IMR-90 (cell line): ENCODE measurements at regions not wholly inside any gene's neighbourhood (a gene's known extent, or its start where the extent isn't known, plus 50 kb on each side); places are given as distances from the start of the nearest gene placed in this dataset.

Source experiments
- ATAC-seq: fragments of 200-7000 bp; cut with Tn5 transposase; 2 replicates; pipeline ENCODE4 v1.9.1; 2020; ENCODE audit warnings: low read depth, mild to moderate bottlenecking, moderate library complexity
- BruUV-seq: library from RNA; stranded (reverse); fragments of 400-500 nt; replicated peaks from 2 replicates; lab custom pipeline; 2021; lab: Mats Ljungman, UMichigan
- CTCF ChIA-PET: fragments of 300-600 bp; formaldehyde crosslinking; extraction: SDS; loops from one replicate; lab custom pipeline; 2021; ENCODE audit warnings: antibody characterized with exemption; lab: Yijun Ruan, JAX
- POLR2A ChIA-PET: fragments of 300-600 bp; sonication (Branson Sonifier 250); formaldehyde crosslinking; loops from one replicate; lab custom pipeline; 2022; ENCODE audit warnings: antibody characterized with exemption; ENCODE audit not compliant: unreplicated experiment; lab: Charles Lee
- DNase-seq: peaks from one replicate; pipeline ENCODE4 v3.0.0; 2013
- H2AFZ ChIP-seq: replicated peaks from 2 replicates; pipeline ENCODE3; 2013; ENCODE audit warnings: low read length, mild to moderate bottlenecking; ENCODE audit not compliant: poor library complexity
- H2AK5ac ChIP-seq: 2 replicates; pipeline ENCODE4 v1.6.1; 2013; ENCODE audit warnings: low read depth, low read length, inconsistent platforms
- H2AK9ac ChIP-seq: replicated peaks from 2 replicates; pipeline ENCODE3; 2013; ENCODE audit warnings: mild to moderate bottlenecking, low read depth, low read length, moderate library complexity; ENCODE audit not compliant: poor library complexity
- H2BK120ac ChIP-seq: 2 replicates; pipeline ENCODE4 v1.6.1; 2013; ENCODE audit warnings: low read depth, low read length, inconsistent platforms
- H2BK15ac ChIP-seq: 3 replicates; pipeline ENCODE4 v1.6.1; 2013; ENCODE audit warnings: low read depth, low read length, inconsistent platforms
- H2BK20ac ChIP-seq: 2 replicates; pipeline ENCODE4 v1.6.1; 2013; ENCODE audit warnings: low read depth, mild to moderate bottlenecking, inconsistent platforms, low read length, moderate library complexity
- H2BK5ac ChIP-seq: 2 replicates; pipeline ENCODE4 v1.6.1; 2013; ENCODE audit warnings: mild to moderate bottlenecking, low read depth, low read length, inconsistent platforms; ENCODE audit not compliant: poor library complexity, severe bottlenecking
- H3K14ac ChIP-seq: replicated peaks from 2 replicates; pipeline ENCODE4 v1.6.1; 2013; ENCODE audit warnings: low read depth, low read length, inconsistent platforms
- H3K18ac ChIP-seq: 2 replicates; pipeline ENCODE4 v1.6.1; 2013; ENCODE audit warnings: low read depth, low read length, control low read depth
- H3K23ac ChIP-seq: 2 replicates; pipeline ENCODE4 v1.6.1; 2013; ENCODE audit warnings: low read depth, low read length, inconsistent platforms
- H3K27ac ChIP-seq: 2 replicates; pipeline ENCODE4 v1.5.1; 2013; ENCODE audit warnings: mild to moderate bottlenecking, control low read depth, low read length; ENCODE audit not compliant: insufficient read depth
- H3K27me3 ChIP-seq: 2 replicates; pipeline ENCODE4 v1.6.1; 2013; ENCODE audit warnings: low read length; ENCODE audit not compliant: control insufficient read depth, insufficient read depth
- H3K36me3 ChIP-seq: 2 replicates; pipeline ENCODE4 v1.6.1; 2013; ENCODE audit warnings: low read length, mixed read lengths; ENCODE audit not compliant: control insufficient read depth, insufficient read depth
- H3K4ac ChIP-seq: 2 replicates; pipeline ENCODE4 v1.6.1; 2013; ENCODE audit warnings: low read depth, low read length, inconsistent platforms
- H3K4me1 ChIP-seq: 2 replicates; pipeline ENCODE4 v1.6.1; 2013; ENCODE audit warnings: low read length, mixed read lengths; ENCODE audit not compliant: control insufficient read depth, insufficient read depth
- H3K4me2 ChIP-seq: 2 replicates; pipeline ENCODE4 v1.6.1; 2013; ENCODE audit warnings: low read depth, mild to moderate bottlenecking, control low read depth, low read length, moderate library complexity
- H3K4me3 ChIP-seq: 2 replicates; pipeline ENCODE4 v1.5.1; 2013; ENCODE audit warnings: low read depth, mild to moderate bottlenecking, control low read depth, low read length, moderate library complexity; ENCODE audit not compliant: insufficient read depth
- H3K56ac ChIP-seq: 2 replicates; pipeline ENCODE4 v1.6.1; 2013; ENCODE audit warnings: low read length, inconsistent platforms; ENCODE audit not compliant: insufficient read depth; ENCODE audit errors: extremely low read depth
- H3K79me1 ChIP-seq, 2 experiments: 2 replicates each; pipeline ENCODE4 v1.6.1; 2013; ENCODE audit warnings: low read length in 2 of 2, inconsistent platforms in 1 of 2, low read depth in 1 of 2
- H3K9ac ChIP-seq: 2 replicates; pipeline ENCODE4 v1.6.1; 2013; ENCODE audit warnings: low read depth, low read length, control low read depth
- H3K9me1 ChIP-seq: 2 replicates; pipeline ENCODE4 v1.6.1; 2013; ENCODE audit warnings: low read length, inconsistent platforms; ENCODE audit not compliant: insufficient read depth
- H3K9me3 ChIP-seq: 2 replicates; pipeline ENCODE4 v1.6.1; 2013; ENCODE audit warnings: low read length; ENCODE audit not compliant: control insufficient read depth, insufficient read depth
- H4K20me1 ChIP-seq: 2 replicates; pipeline ENCODE4 v1.6.1; 2013; ENCODE audit warnings: low read length, inconsistent platforms; ENCODE audit not compliant: insufficient read depth
- H4K5ac ChIP-seq: 2 replicates; pipeline ENCODE4 v1.6.1; 2013; ENCODE audit warnings: mild to moderate bottlenecking, low read depth, low read length, control low read depth
- H4K8ac ChIP-seq, 2 experiments: 2 replicates each; pipeline ENCODE4 v1.6.1; 2013; ENCODE audit warnings: low read depth in 2 of 2, low read length in 2 of 2, control low read depth in 1 of 2, inconsistent platforms in 1 of 2
- H4K91ac ChIP-seq: 2 replicates; pipeline ENCODE4 v1.6.1; 2013; ENCODE audit warnings: low read depth, low read length, inconsistent platforms; ENCODE audit not compliant: insufficient read depth
- BHLHE40 ChIP-seq: fragments of 150-350 bp; IDR thresholded peaks from 2 replicates; pipeline ENCODE4 v1.6.1; 2016; ENCODE audit warnings: mild to moderate bottlenecking, low read depth, low read length
- CEBPB ChIP-seq: IDR thresholded peaks from 2 replicates; pipeline ENCODE4 v1.6.1; 2012; ENCODE audit warnings: low read depth, low read length, improper control_type of control experiment
- CHD1 ChIP-seq: IDR thresholded peaks from 2 replicates; pipeline ENCODE4 v1.6.1; 2012; ENCODE audit warnings: low read depth, low read length, improper control_type of control experiment
- FOS ChIP-seq: fragments of 150-350 bp; IDR thresholded peaks from 2 replicates; pipeline ENCODE4 v1.6.1; 2016; ENCODE audit warnings: low read depth, low read length
- MAFK ChIP-seq: IDR thresholded peaks from 2 replicates; pipeline ENCODE4 v1.6.1; 2012; ENCODE audit warnings: low read depth, low read length, improper control_type of control experiment
- MAZ ChIP-seq: IDR thresholded peaks from 2 replicates; pipeline ENCODE4 v1.6.1; 2012; ENCODE audit warnings: low read depth, mild to moderate bottlenecking, low read length, improper control_type of control experiment, moderate library complexity, borderline replicate concordance
- MXI1 ChIP-seq: IDR thresholded peaks from 2 replicates; pipeline ENCODE4 v1.6.1; 2012; ENCODE audit warnings: low read depth, mild to moderate bottlenecking, low read length, moderate library complexity, borderline replicate concordance
- NFE2L2 ChIP-seq: fragments of 150-350 bp; IDR thresholded peaks from 2 replicates; pipeline ENCODE4 v1.6.1; 2016; ENCODE audit warnings: low read depth, mild to moderate bottlenecking, low read length
- POLR2A ChIP-seq: IDR thresholded peaks from 2 replicates; pipeline ENCODE4 v1.6.1; 2012; ENCODE audit warnings: mild to moderate bottlenecking, low read depth, low read length
- RAD21 ChIP-seq: IDR thresholded peaks from 2 replicates; pipeline ENCODE4 v1.6.1; 2012; ENCODE audit warnings: low read length, improper control_type of control experiment
- RCOR1 ChIP-seq: IDR thresholded peaks from 2 replicates; pipeline ENCODE4 v1.6.1; 2012; ENCODE audit warnings: mild to moderate bottlenecking, low read length, improper control_type of control experiment; ENCODE audit not compliant: insufficient replicate concordance
- RFX5 ChIP-seq: IDR thresholded peaks from 2 replicates; pipeline ENCODE4 v1.8.0; 2012; ENCODE audit warnings: low read depth, mild to moderate bottlenecking, low read length, moderate library complexity
- SMC3 ChIP-seq: fragments of 150-350 bp; IDR thresholded peaks from 2 replicates; pipeline ENCODE4 v1.6.1; 2016; ENCODE audit warnings: low read depth, mild to moderate bottlenecking, antibody characterized with exemption, low read length, moderate library complexity
- WGBS, 2 experiments: methylation state at CpG; one replicate each; pipeline versions ENCODE4 v1.1.5 to v1.1.7; 2013; ENCODE audit warnings: missing lambda C conversion rate in 2 of 2; ENCODE audit not compliant: insufficient read length in 1 of 2; ENCODE audit errors: extremely low coverage in 2 of 2; 5-methylcytosine and 5-hydroxymethylcytosine counted together
- dilution Hi-C: fragments of 300-500 bp; cut with HindIII; formaldehyde crosslinking; loops from one replicate; pipeline ENCODE4 v1.14.3; 2018; ENCODE audit warnings: low sequenced_read_pairs; ENCODE audit not compliant: unreplicated experiment
- in situ Hi-C: fragments of 300-500 bp; cut with MboI; formaldehyde crosslinking; loops from 3 replicates; pipeline ENCODE4 v1.14.3; 2019; ENCODE audit warnings: low sequenced_read_pairs, inconsistent platforms, mixed read lengths
- intact Hi-C: fragments of 100-400 bp; cut with micrococcal nuclease; formaldehyde crosslinking; loops from 2 replicates; pipeline ENCODE4 v1.10.0; 2022
- TF ChIP-seq, protein P1 (sequence below): conservative IDR thresholded peaks from 2 replicates; pipeline ENCODE4 v1.5.1; 2012; ENCODE audit warnings: mild to moderate bottlenecking, low read depth, low read length, improper control_type of control experiment
- TF ChIP-seq, protein P2 (sequence below): fragments of 150-350 bp; IDR thresholded peaks from 2 replicates; pipeline ENCODE4 v1.6.1; 2017; ENCODE audit warnings: mild to moderate bottlenecking, antibody characterized with exemption, low read length, low read depth
- TF ChIP-seq, protein P3 (sequence below): fragments of 150-350 bp; IDR thresholded peaks from 2 replicates; pipeline ENCODE4 v1.6.1; 2016; ENCODE audit warnings: low read depth, mild to moderate bottlenecking, low read length, moderate library complexity, borderline replicate concordance

DNA sequence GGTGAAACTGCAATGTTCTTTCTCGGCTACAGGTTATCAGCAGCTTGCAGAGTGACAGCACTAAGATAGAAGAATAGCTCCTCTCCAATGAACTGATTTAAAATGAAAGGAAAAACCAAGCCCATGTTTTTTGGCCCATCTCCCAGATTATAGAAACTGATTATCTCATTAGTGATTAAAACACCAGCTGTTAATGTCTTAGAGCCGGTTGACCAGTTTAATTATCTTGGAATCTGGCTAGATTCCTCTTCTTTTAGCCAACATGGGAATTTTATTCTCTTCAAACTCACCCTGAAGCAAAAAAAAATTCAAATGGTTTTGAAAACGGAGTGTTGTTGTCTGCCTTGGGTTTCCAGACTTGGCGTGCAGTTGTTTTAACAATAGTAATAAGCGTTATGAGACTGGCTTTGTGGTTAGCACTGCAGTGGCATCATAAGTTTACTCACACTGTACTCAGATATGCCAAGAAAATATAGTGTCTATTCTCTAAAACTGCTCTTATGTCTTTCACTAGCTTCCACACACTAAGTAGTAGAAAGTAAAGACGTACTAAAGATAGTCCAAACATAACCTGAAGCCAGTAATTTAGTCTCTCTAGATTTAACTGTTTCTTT, 665.3 kb downstream of the STK39 start:
- Histone ChIP-seq H3K4me1 (no peaks in the 10 kb centered on the region), H4K8ac (no peak overlapping the region), H3K4me3 (no peak overlapping the region), H2BK120ac (no peak overlapping the region), H3K18ac (no peak overlapping the region), H3K27ac (no peak overlapping the region), H3K9ac (no peak overlapping the region), H2AFZ (no peak overlapping the region), H4K5ac (no peak overlapping the region), H3K14ac (no peak overlapping the region), H3K27me3 (no peaks in the 10 kb centered on the region), H3K36me3 (no peaks in the 10 kb centered on the region), H3K56ac (no peak overlapping the region), H3K23ac (no peak overlapping the region), H2AK5ac (no peak overlapping the region), H3K4ac (no peak overlapping the region), H2BK20ac (no peak overlapping the region), H3K4me2 (no peak overlapping the region), H2BK5ac (no peak overlapping the region), H3K9me1 (no peaks in the 10 kb centered on the region), H2BK15ac (no peak overlapping the region), H3K79me1 (no peaks in the 10 kb centered on the region), H3K9me3 (no peaks in the 10 kb centered on the region), H2AK9ac (no peak overlapping the region), H4K20me1 (no peaks in the 10 kb centered on the region), H4K91ac (no peak overlapping the region)
- ChIA-PET CTCF (interaction anchor here (0.6 to 1.4 kb wide), 2 partner anchors 32 to 536 kb away, joined by 3 to 4 read pairs; no protein-coding TSS in a partner anchor), POLR2A (no interaction called here)
- no peak; the same call in 1 of the 2 replicates for ATAC-seq
- no peak for TF ChIP-seq NFE2L2
- no peak for TF ChIP-seq CHD1
- TF ChIP-seq POLR2A: no peak
- TF ChIP-seq, protein P1, sequence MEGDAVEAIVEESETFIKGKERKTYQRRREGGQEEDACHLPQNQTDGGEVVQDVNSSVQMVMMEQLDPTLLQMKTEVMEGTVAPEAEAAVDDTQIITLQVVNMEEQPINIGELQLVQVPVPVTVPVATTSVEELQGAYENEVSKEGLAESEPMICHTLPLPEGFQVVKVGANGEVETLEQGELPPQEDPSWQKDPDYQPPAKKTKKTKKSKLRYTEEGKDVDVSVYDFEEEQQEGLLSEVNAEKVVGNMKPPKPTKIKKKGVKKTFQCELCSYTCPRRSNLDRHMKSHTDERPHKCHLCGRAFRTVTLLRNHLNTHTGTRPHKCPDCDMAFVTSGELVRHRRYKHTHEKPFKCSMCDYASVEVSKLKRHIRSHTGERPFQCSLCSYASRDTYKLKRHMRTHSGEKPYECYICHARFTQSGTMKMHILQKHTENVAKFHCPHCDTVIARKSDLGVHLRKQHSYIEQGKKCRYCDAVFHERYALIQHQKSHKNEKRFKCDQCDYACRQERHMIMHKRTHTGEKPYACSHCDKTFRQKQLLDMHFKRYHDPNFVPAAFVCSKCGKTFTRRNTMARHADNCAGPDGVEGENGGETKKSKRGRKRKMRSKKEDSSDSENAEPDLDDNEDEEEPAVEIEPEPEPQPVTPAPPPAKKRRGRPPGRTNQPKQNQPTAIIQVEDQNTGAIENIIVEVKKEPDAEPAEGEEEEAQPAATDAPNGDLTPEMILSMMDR: no peak
- TF ChIP-seq MAFK: no peak
- no peak for TF ChIP-seq RFX5
- TF ChIP-seq RCOR1: no peak
- TF ChIP-seq, protein P2, sequence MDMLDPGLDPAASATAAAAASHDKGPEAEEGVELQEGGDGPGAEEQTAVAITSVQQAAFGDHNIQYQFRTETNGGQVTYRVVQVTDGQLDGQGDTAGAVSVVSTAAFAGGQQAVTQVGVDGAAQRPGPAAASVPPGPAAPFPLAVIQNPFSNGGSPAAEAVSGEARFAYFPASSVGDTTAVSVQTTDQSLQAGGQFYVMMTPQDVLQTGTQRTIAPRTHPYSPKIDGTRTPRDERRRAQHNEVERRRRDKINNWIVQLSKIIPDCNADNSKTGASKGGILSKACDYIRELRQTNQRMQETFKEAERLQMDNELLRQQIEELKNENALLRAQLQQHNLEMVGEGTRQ: no peak
- TF ChIP-seq MAZ: no peak
- TF ChIP-seq CEBPB: no peak
- TF ChIP-seq BHLHE40: no peak
- TF ChIP-seq, protein P3, sequence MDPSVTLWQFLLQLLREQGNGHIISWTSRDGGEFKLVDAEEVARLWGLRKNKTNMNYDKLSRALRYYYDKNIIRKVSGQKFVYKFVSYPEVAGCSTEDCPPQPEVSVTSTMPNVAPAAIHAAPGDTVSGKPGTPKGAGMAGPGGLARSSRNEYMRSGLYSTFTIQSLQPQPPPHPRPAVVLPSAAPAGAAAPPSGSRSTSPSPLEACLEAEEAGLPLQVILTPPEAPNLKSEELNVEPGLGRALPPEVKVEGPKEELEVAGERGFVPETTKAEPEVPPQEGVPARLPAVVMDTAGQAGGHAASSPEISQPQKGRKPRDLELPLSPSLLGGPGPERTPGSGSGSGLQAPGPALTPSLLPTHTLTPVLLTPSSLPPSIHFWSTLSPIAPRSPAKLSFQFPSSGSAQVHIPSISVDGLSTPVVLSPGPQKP: no peak
- no peak for TF ChIP-seq SMC3
- TF ChIP-seq FOS: no peak
- TF ChIP-seq RAD21: no peak
- no peak for TF ChIP-seq MXI1
- WGBS, 2 experiments: 67% methylated on average over 1 of the region's 6 CpGs; no CpG with 5 or more reads in 1 of the 2 experiments
- intact Hi-C loops: no loop called here
- peak; percentile 16 for DNase-seq
- no TSS peak for BruUV-seq
- in situ Hi-C loops: no loop called here
- dilution Hi-C loops: no loop called here
